ENCODE measurements at regions not wholly inside any gene's neighbourhood (a gene's known extent, or its start where the extent isn't known, plus 50 kb on each side); places are given as distances from the start of the nearest gene placed in this dataset.

DNA sequence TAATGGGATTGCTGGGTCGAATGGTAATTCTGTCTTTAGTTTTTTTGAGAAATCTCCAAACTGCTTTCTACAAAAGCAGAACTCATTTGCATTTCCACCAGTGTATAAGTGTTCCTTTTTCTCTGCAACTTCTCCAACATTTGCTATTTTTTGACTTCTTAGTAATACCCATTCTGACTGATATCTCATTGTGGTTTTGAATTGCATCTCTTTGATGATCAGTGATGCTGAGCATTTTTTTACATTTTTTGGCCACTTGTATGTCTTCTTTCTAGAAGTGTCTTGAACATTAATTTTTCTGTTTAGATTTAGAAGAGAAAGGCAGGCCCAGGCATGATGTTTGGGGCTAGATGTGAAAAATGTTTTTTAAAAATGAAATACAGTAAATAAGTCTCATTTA is 553.1 kb upstream of the MAN1A1 start:
- TF ChIP-seq, protein P1, sequence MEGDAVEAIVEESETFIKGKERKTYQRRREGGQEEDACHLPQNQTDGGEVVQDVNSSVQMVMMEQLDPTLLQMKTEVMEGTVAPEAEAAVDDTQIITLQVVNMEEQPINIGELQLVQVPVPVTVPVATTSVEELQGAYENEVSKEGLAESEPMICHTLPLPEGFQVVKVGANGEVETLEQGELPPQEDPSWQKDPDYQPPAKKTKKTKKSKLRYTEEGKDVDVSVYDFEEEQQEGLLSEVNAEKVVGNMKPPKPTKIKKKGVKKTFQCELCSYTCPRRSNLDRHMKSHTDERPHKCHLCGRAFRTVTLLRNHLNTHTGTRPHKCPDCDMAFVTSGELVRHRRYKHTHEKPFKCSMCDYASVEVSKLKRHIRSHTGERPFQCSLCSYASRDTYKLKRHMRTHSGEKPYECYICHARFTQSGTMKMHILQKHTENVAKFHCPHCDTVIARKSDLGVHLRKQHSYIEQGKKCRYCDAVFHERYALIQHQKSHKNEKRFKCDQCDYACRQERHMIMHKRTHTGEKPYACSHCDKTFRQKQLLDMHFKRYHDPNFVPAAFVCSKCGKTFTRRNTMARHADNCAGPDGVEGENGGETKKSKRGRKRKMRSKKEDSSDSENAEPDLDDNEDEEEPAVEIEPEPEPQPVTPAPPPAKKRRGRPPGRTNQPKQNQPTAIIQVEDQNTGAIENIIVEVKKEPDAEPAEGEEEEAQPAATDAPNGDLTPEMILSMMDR (IDR thresholded peaks at IDR 0.05; ENCODE audit: low read depth, low read length) = no peak
- DNase-seq (ENCODE audit: extremely low read depth, low read depth) = no peak

DNA sequence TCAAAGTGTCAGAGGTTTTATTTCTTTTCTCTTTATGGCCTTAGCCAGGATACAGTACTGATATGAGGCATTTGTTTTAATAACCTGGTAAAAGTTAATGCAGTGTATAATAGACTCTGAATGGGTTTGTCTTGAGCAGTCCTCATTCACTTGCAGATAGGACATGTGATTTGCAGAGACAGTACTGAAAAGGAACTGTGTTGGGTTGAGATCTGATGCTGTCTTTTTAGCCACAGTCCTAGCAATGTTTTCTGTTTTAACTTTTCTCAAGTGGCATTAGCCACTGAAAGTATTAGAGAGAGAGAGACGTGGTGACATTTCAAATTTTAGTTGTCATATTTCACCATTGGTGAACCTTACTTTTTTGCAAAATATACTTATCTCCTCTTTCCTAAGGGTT is 547.2 kb upstream of the MAN1A1 start:
- TF ChIP-seq, protein P1 (IDR thresholded peaks at IDR 0.05; ENCODE audit: low read depth, low read length) = no peak
- DNase-seq (ENCODE audit: extremely low read depth, low read depth) = no peak

DNA sequence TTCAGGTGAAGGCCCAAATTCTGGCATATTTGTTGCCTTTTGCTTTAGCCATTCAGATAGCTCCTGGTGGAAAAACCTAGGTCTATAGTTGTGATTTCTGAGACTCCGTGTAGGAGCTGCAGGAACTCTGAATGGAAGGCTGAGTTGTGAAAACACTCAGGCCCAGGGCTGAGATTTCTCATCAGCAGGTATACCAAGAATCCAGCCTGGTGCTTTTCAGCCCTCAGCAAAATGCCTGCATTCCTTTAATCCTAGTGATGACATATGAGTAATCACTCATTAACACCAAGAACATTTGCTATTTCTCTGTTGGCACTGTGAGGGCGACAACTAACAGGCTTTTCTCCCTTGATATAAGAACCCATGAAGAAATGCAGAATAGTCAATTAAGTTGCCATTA is 546.1 kb upstream of the MAN1A1 start:
- no peak for DNase-seq (ENCODE audit: extremely low read depth, low read depth)
- TF ChIP-seq, protein P1 (IDR thresholded peaks at IDR 0.05; ENCODE audit: low read depth, low read length) = no peak

DNA sequence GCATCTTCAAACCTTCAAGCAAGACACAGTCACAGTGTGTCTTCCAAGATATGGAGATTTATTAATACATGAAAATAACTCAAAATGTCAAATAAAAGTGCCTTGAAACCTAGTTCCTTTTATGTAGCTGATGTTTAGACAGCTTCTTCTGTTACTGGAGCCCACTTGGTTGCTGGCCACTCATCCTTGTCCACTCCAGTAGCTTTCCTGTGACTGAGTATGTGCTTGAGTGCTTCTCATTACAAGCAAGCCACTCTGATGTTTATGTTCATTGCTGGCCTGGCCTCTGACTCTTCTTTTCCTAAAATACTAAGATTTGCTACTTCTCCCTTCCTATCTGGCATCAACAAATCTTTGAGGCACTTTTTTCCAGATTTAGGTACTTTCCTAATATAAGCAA is 545.2 kb upstream of the MAN1A1 start:
- DNase-seq (ENCODE audit: extremely low read depth, low read depth) = no peak
- TF ChIP-seq, protein P1 (IDR thresholded peaks at IDR 0.05; ENCODE audit: low read depth, low read length) = no peak

DNA sequence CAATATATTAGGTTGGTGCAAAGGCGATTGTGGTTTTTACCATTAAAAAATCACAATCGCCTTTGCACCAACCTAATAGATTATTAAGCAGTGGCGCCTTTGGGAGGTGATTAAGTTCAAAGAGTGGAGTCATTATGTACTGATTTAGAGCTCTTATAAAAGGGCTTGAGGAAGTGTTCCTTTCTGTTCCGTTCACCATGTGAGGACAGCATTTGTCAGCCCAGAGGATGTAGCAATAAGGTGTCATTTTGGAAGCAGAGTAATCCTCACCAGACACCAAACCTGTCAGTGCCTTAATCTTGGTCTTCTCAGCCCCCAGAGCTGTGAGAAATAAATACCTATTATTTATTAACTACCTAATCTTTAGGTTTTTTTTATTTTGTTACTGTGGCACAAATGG is 542.1 kb upstream of the MAN1A1 start:
- no peak for DNase-seq (ENCODE audit: extremely low read depth, low read depth)
- TF ChIP-seq, protein P1 (IDR thresholded peaks at IDR 0.05; ENCODE audit: low read depth, low read length) = no peak

DNA sequence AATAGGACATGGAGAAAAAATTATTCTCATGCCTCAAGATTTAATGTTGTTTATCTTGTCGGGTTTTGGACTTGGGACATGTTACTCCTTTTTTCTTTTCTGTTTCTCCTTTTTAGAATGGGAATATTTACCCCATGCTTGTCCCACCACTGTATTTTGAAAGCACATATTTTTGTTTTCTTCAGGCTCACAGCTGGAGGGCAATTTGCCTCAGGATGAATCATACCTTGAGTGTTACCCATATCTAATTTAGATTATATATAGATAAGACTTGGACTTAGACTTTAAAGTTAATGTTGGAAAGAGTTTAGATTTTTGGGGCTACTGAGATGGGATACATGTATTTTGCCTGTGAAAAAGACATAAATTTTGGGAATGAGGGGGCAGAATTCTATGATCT is 541.6 kb upstream of the MAN1A1 start:
- no peak for DNase-seq (ENCODE audit: extremely low read depth, low read depth)
- TF ChIP-seq, protein P1 (IDR thresholded peaks at IDR 0.05; ENCODE audit: low read depth, low read length) = no peak

DNA sequence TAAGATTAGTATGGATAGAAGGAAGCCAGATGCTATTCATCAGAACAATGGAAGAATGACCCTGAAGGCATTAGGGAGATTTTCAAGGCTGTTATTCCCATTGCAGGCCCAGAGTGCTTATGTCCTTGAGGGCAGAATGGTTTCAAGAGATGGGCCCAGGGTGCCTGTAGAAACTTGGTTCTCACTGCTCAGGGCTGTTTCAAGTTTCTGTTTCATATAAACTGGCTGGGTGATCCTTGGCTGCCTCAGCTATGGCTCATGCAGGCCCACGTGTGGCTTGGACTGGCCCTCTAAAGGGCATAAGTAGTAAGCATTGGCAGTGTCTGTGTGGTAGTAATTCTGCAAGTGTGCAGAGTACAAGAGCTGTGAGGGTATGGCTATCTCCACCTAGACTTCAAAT is 540.9 kb upstream of the MAN1A1 start:
- TF ChIP-seq, protein P1 (IDR thresholded peaks at IDR 0.05; ENCODE audit: low read depth, low read length) = no peak
- DNase-seq (ENCODE audit: extremely low read depth, low read depth) = no peak

Data from AG09319 (cell line).